ENCODE measurements at regions not wholly inside any gene's neighbourhood (a gene's known extent, or its start where the extent isn't known, plus 50 kb on each side); places are given as distances from the start of the nearest gene placed in this dataset.

- Histone ChIP-seq H3K4me3 (ENCODE audit: low read length) (no peak overlapping the region), H3K9me3 (ENCODE audit: low read depth, low read length) (peaks cover 5% of the 10 kb centered on the region), H3K4me1 (ENCODE audit: insufficient read depth, low read length) (no peaks in the 10 kb centered on the region), H3K27me3 (ENCODE audit: insufficient read depth, low read length) (no peaks in the 10 kb centered on the region)
Observed at GRCh38 chr3:110710603-110711002, 361.0 kb upstream of the NECTIN3 start.

GRCh38 chr3:110711130-110711832, 360.3 kb upstream of the NECTIN3 start:
- H3K9me3 ChIP-seq (ENCODE audit: low read depth, low read length): peaks cover 5% of the 10 kb centered on the region
- no peaks in the 10 kb centered on the region for H3K27me3 ChIP-seq (ENCODE audit: insufficient read depth, low read length)
- no peak overlapping the region for H3K4me3 ChIP-seq (ENCODE audit: low read length)
- H3K4me1 ChIP-seq (ENCODE audit: insufficient read depth, low read length): no peaks in the 10 kb centered on the region

GRCh38 chr3:110711851-110712516, 359.6 kb upstream of the NECTIN3 start:
- Histone ChIP-seq H3K4me1 (ENCODE audit: insufficient read depth, low read length) (no peaks in the 10 kb centered on the region), H3K9me3 (ENCODE audit: low read depth, low read length) (peaks cover 5% of the 10 kb centered on the region), H3K4me3 (ENCODE audit: low read length) (no peak overlapping the region), H3K27me3 (ENCODE audit: insufficient read depth, low read length) (no peaks in the 10 kb centered on the region)

GRCh38 chr3:110727056-110727455, 344.6 kb upstream of the NECTIN3 start:
- no peaks in the 10 kb centered on the region for H3K9me3 ChIP-seq (ENCODE audit: low read depth, low read length)
- no peaks in the 10 kb centered on the region for H3K4me1 ChIP-seq (ENCODE audit: insufficient read depth, low read length)
- no peak overlapping the region for H3K4me3 ChIP-seq (ENCODE audit: low read length)
- H3K27me3 ChIP-seq (ENCODE audit: insufficient read depth, low read length): no peaks in the 10 kb centered on the region

- Histone ChIP-seq H3K4me1 (ENCODE audit: insufficient read depth, low read length) (no peaks in the 10 kb centered on the region), H3K27me3 (ENCODE audit: insufficient read depth, low read length) (no peaks in the 10 kb centered on the region), H3K4me3 (ENCODE audit: low read length) (no peak overlapping the region), H3K9me3 (ENCODE audit: low read depth, low read length) (no peaks in the 10 kb centered on the region)
Observed at GRCh38 chr3:110731148-110731547, 340.5 kb upstream of the NECTIN3 start.

DNA sequence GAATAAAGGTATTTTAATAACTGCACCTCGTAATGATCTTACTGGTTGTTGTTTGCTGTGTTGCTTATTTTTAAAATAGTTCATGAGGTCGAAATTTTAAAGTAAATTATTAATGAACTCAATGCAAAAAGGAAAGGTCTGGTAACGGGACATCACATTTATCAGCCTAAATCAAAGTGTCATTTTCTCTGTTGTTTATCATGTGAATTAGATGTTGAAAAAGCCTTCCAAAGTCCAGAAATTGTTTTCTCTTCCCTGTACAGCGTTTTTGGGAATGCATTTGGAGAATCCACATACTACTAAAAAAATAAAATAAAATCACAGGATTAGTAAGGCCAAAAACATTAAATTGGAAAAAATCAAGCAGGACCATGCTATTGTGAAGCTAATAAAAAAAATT, 339.2 kb upstream of the NECTIN3 start:
- H3K27me3 ChIP-seq (ENCODE audit: insufficient read depth, low read length): no peaks in the 10 kb centered on the region
- H3K4me3 ChIP-seq (ENCODE audit: low read length): no peak overlapping the region
- no peaks in the 10 kb centered on the region for H3K9me3 ChIP-seq (ENCODE audit: low read depth, low read length)
- no peaks in the 10 kb centered on the region for H3K4me1 ChIP-seq (ENCODE audit: insufficient read depth, low read length)

DNA sequence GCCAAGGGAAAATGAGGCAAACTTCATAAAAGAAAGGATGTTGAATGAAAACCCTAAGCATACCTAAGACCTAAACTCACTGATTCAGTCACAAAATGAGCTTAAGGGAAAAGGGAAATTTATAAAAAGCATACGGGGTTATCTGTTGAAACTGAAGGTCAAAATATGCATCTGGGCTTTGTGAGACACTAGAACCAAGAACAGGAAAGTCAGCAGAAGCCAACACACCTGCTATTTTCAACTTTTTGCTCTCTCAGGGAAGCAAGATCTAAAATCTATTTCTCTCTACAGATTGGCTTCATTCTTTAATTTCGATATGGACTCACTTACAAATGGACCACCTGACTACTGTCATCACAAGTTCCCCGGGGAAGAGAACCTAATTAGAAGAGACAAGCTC, 338.6 kb upstream of the NECTIN3 start:
- Histone ChIP-seq H3K4me1 (ENCODE audit: insufficient read depth, low read length) (no peaks in the 10 kb centered on the region), H3K9me3 (ENCODE audit: low read depth, low read length) (no peaks in the 10 kb centered on the region), H3K4me3 (ENCODE audit: low read length) (no peak overlapping the region), H3K27me3 (ENCODE audit: insufficient read depth, low read length) (no peaks in the 10 kb centered on the region)

DNA sequence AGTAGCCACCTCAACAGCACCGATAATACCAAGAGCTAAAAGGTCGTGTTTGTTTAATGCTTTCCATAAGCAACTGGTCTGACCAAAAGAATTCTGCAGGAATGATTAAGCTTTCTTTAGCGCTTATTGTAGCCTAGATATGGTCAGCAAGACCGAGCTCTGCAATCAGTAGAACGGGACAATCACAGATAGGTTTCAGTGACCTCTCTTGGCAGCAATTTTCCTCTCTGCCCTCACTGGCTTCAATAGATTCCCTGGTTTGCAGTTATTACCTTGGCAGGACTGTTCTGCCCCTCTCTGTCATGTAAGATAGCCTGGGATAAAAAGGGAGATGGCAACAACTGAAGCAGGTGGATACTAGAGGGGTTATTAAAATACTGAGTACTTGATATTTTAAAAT, 337.1 kb upstream of the NECTIN3 start:
- Histone ChIP-seq H3K4me1 (ENCODE audit: insufficient read depth, low read length) (no peaks in the 10 kb centered on the region), H3K9me3 (ENCODE audit: low read depth, low read length) (no peaks in the 10 kb centered on the region), H3K4me3 (ENCODE audit: low read length) (no peak overlapping the region), H3K27me3 (ENCODE audit: insufficient read depth, low read length) (no peaks in the 10 kb centered on the region)

- Histone ChIP-seq H3K27me3 (ENCODE audit: insufficient read depth, low read length) (no peaks in the 10 kb centered on the region), H3K4me3 (ENCODE audit: low read length) (no peak overlapping the region), H3K9me3 (ENCODE audit: low read depth, low read length) (no peaks in the 10 kb centered on the region), H3K4me1 (ENCODE audit: insufficient read depth, low read length) (no peaks in the 10 kb centered on the region)
Observed at GRCh38 chr3:110736332-110736731, 335.3 kb upstream of the NECTIN3 start.

DNA sequence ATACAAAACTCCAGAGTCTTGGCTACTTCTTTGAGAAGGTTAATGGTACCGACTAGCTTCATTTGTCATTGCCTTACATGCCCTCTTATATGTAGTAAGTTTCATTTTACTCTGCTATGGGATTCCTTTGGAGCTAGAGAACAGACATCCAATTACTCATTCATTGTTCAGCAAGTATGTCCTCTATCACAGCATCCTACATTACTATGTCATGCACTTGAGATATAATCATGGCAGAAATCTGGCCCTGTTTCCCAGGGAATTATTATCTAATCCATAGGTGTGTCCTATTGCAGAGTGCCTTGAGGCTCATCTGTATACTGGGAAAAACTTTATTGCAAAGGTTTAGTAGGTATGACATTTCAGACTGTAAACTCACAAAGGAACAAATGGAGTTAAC, 333.1 kb upstream of the NECTIN3 start:
- no peaks in the 10 kb centered on the region for H3K27me3 ChIP-seq (ENCODE audit: insufficient read depth, low read length)
- H3K4me1 ChIP-seq (ENCODE audit: insufficient read depth, low read length): no peaks in the 10 kb centered on the region
- H3K4me3 ChIP-seq (ENCODE audit: low read length): no peak overlapping the region
- no peaks in the 10 kb centered on the region for H3K9me3 ChIP-seq (ENCODE audit: low read depth, low read length)

DNA sequence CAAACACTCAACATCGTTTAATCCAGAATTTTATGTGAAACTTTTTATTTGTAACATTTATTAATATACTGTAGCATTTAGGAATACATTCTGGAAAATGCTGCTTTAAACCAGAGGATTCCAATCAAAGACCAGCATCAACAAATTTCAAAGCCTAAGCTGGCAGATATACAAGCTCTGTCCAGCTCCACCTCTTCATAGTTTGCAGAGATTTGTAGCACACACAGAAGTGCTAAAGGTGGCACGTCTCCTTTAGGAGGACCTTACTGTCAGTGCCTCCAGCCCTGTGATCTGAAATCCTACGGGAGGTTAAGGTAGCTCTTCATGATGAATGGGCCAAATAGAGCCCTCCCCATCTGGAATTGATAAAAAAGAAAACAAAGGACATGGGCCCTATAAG, 329.7 kb upstream of the NECTIN3 start:
- no peaks in the 10 kb centered on the region for H3K27me3 ChIP-seq (ENCODE audit: insufficient read depth, low read length)
- no peak overlapping the region for H3K4me3 ChIP-seq (ENCODE audit: low read length)
- H3K9me3 ChIP-seq (ENCODE audit: low read depth, low read length): no peaks in the 10 kb centered on the region
- no peaks in the 10 kb centered on the region for H3K4me1 ChIP-seq (ENCODE audit: insufficient read depth, low read length)

DNA sequence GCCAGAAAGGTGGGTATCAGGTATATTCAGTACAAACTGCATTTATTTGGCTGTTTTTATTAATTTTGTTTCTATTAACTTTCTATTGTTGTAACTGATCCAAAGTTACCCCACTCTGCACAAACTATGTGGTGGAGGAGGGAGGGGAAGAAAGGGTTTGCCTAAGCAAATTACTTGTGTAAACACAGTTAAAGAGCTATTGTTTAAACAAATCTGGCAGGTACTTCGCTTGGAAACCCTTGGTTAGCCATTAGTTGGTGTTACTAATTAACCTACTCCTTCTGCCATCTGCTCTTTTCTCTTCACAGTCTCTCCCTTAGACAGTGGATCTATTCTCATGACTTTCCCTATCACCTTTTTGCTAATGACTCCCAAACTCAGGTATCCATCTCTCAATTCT, 328.4 kb upstream of the NECTIN3 start:
- Histone ChIP-seq H3K4me1 (ENCODE audit: insufficient read depth, low read length) (no peaks in the 10 kb centered on the region), H3K27me3 (ENCODE audit: insufficient read depth, low read length) (no peaks in the 10 kb centered on the region), H3K4me3 (ENCODE audit: low read length) (no peak overlapping the region), H3K9me3 (ENCODE audit: low read depth, low read length) (no peaks in the 10 kb centered on the region)

DNA sequence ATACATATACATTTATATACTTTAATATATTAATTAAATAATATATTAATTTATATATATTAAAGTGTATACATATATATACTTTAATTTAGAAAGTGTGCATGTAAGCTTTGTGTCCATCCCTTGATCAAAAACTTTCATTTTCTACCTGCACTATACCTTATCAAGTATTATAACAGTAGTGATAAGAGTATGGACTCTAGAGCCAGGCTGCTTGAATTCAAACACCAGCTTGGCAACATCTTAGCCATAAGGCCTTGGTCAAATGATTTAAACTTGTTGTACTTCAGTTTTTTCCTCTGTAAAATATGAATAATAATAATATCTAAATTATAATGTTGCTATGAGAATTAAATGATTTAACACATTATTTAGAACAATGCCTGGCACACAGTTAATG, 327.6 kb upstream of the NECTIN3 start:
- H3K27me3 ChIP-seq (ENCODE audit: insufficient read depth, low read length): no peaks in the 10 kb centered on the region
- H3K4me1 ChIP-seq (ENCODE audit: insufficient read depth, low read length): no peaks in the 10 kb centered on the region
- no peaks in the 10 kb centered on the region for H3K9me3 ChIP-seq (ENCODE audit: low read depth, low read length)
- H3K4me3 ChIP-seq (ENCODE audit: low read length): no peak overlapping the region

- no peak overlapping the region for H3K4me3 ChIP-seq (ENCODE audit: low read length)
- no peaks in the 10 kb centered on the region for H3K9me3 ChIP-seq (ENCODE audit: low read depth, low read length)
- H3K4me1 ChIP-seq (ENCODE audit: insufficient read depth, low read length): no peaks in the 10 kb centered on the region
- no peaks in the 10 kb centered on the region for H3K27me3 ChIP-seq (ENCODE audit: insufficient read depth, low read length)
Observed at GRCh38 chr3:110744723-110745122, 326.9 kb upstream of the NECTIN3 start.

- no peaks in the 10 kb centered on the region for H3K27me3 ChIP-seq (ENCODE audit: insufficient read depth, low read length)
- H3K4me3 ChIP-seq (ENCODE audit: low read length): no peak overlapping the region
- H3K9me3 ChIP-seq (ENCODE audit: low read depth, low read length): no peaks in the 10 kb centered on the region
- no peaks in the 10 kb centered on the region for H3K4me1 ChIP-seq (ENCODE audit: insufficient read depth, low read length)
Observed at GRCh38 chr3:110749006-110749405, 322.6 kb upstream of the NECTIN3 start.

GRCh38 chr3:110750201-110750600, 321.4 kb upstream of the NECTIN3 start:
- Histone ChIP-seq H3K9me3 (ENCODE audit: low read depth, low read length) (no peaks in the 10 kb centered on the region), H3K4me3 (ENCODE audit: low read length) (no peak overlapping the region), H3K4me1 (ENCODE audit: insufficient read depth, low read length) (no peaks in the 10 kb centered on the region), H3K27me3 (ENCODE audit: insufficient read depth, low read length) (no peaks in the 10 kb centered on the region)

Measured in mononuclear cell (primary cell).